ENCODE measurements at regions not wholly inside any gene's neighbourhood (a gene's known extent, or its start where the extent isn't known, plus 50 kb on each side); places are given as distances from the start of the nearest gene placed in this dataset.
"Not testable (repeated sequence)": the region's sequence is repeated elsewhere in the genome, so short reads cannot be mapped to it uniquely, and the experiment has no call there.

DNA sequence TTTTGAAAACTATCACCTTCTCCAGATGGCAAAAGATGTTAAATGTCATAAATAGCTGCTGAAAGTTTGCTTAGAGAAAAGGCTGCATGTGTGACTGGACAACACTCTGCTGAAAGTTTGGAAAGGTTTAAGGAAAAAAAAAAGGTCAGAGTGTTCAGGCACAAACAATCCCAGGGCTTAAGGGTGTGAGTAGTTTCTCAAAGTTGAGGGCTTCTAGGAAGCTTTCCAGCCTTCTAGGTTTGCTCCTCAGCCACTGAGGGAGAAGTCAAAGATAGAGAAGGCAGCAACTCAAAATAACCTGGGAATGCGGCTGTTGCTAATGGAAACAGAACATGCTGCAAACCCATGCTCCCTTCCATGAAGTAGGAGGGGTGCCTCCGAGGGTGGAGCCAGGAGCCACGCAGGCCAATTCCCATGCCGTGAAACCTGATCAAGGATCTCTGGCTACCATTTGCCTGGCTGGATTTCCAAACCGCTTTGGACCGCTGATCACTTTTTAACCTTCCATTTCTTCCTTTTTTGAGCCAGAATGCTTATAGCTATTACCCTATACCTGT, 88.0 kb downstream of the TEX51 start:
- Mint-ChIP-seq H3K36me3 (ENCODE audit: insufficient read depth, unreplicated experiment) (no peaks in the 10 kb centered on the region), H3K4me1 (ENCODE audit: insufficient read depth, unreplicated experiment) (no peaks in the 10 kb centered on the region), H3K27me3 (ENCODE audit: insufficient read depth, unreplicated experiment) (peaks cover 42% of the 10 kb centered on the region), H3K27ac (ENCODE audit: low read depth, unreplicated experiment) (no peak overlapping the region), H3K9me3 (ENCODE audit: unreplicated experiment) (no peaks in the 10 kb centered on the region), H3K4me3 (ENCODE audit: unreplicated experiment) (no peak overlapping the region)
- DNase-seq (ENCODE audit: unreplicated experiment), result no peak
- no TSS peak for BruUV-seq (replicated peaks)
- TF ChIP-seq, protein P1, sequence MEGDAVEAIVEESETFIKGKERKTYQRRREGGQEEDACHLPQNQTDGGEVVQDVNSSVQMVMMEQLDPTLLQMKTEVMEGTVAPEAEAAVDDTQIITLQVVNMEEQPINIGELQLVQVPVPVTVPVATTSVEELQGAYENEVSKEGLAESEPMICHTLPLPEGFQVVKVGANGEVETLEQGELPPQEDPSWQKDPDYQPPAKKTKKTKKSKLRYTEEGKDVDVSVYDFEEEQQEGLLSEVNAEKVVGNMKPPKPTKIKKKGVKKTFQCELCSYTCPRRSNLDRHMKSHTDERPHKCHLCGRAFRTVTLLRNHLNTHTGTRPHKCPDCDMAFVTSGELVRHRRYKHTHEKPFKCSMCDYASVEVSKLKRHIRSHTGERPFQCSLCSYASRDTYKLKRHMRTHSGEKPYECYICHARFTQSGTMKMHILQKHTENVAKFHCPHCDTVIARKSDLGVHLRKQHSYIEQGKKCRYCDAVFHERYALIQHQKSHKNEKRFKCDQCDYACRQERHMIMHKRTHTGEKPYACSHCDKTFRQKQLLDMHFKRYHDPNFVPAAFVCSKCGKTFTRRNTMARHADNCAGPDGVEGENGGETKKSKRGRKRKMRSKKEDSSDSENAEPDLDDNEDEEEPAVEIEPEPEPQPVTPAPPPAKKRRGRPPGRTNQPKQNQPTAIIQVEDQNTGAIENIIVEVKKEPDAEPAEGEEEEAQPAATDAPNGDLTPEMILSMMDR (IDR thresholded peaks at IDR 0.05; ENCODE audit: unreplicated experiment), result no peak
- ChIA-PET POLR2A (no interaction called here), CTCF (interaction anchor here (0.5 to 1.6 kb wide), 2 partner anchors 15 to 217 kb away, joined by 3 to 7 read pairs; no protein-coding TSS in a partner anchor)
- intact Hi-C loops (cut with micrococcal nuclease), result no loop called here

DNA sequence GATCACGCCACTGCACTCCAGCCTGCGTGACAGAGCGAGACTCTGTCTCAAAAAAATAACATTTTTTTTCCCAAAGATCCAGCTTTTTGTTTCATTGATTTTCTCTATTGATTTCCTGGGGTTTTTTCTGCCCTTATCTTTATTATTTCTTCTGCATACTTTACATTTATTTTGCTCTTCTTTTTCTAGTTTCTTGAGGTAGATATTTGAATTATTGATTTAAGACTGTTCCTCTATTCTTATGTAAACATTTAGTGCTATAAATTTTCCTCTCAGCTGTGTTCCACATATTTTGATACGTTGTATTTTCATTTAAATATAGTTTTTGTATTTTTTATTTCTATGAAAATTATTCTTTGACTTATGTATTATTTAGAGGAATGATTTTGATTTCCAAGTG, 89.8 kb downstream of the TEX51 start:
- H3K27me3 Mint-ChIP-seq (ENCODE audit: insufficient read depth, unreplicated experiment), result peaks cover 51% of the 10 kb centered on the region
- DNase-seq (ENCODE audit: unreplicated experiment), result no peak
- no peak overlapping the region for H3K27ac Mint-ChIP-seq (ENCODE audit: low read depth, unreplicated experiment)
- BruUV-seq (replicated peaks), result no TSS peak
- H3K4me3 Mint-ChIP-seq (ENCODE audit: unreplicated experiment), result no peak overlapping the region
- TF ChIP-seq, protein P1 (IDR thresholded peaks at IDR 0.05; ENCODE audit: unreplicated experiment), result no peak
- intact Hi-C loops (cut with micrococcal nuclease), result no loop called here
- H3K36me3 Mint-ChIP-seq (ENCODE audit: insufficient read depth, unreplicated experiment), result no peaks in the 10 kb centered on the region
- H3K4me1 Mint-ChIP-seq (ENCODE audit: insufficient read depth, unreplicated experiment), result no peaks in the 10 kb centered on the region
- CTCF ChIA-PET, result interaction anchor here (0.6 to 1.8 kb wide), 2 partner anchors 16 to 67 kb away, joined by 3 to 5 read pairs; no protein-coding TSS in a partner anchor
- H3K9me3 Mint-ChIP-seq (ENCODE audit: unreplicated experiment), result no peaks in the 10 kb centered on the region
- POLR2A ChIA-PET, result no interaction called here

- H3K36me3 Mint-ChIP-seq (ENCODE audit: insufficient read depth, unreplicated experiment); H3K4me1 Mint-ChIP-seq (ENCODE audit: insufficient read depth, unreplicated experiment); H3K9me3 Mint-ChIP-seq (ENCODE audit: unreplicated experiment); intact Hi-C loops (cut with micrococcal nuclease); H3K4me3 Mint-ChIP-seq (ENCODE audit: unreplicated experiment); POLR2A ChIA-PET; BruUV-seq (replicated peaks); H3K27ac Mint-ChIP-seq (ENCODE audit: low read depth, unreplicated experiment); DNase-seq (ENCODE audit: unreplicated experiment): not testable (repeated sequence)
- H3K27me3 Mint-ChIP-seq (ENCODE audit: insufficient read depth, unreplicated experiment), result peaks cover 51% of the 10 kb centered on the region
- CTCF ChIA-PET, result interaction anchor here (1.8 kb wide), 1 partner anchor 17 kb away, joined by 5 read pairs; no protein-coding TSS in a partner anchor
Measured at GRCh38 chr2:126989064-126989463, 90.4 kb downstream of the TEX51 start.

DNA sequence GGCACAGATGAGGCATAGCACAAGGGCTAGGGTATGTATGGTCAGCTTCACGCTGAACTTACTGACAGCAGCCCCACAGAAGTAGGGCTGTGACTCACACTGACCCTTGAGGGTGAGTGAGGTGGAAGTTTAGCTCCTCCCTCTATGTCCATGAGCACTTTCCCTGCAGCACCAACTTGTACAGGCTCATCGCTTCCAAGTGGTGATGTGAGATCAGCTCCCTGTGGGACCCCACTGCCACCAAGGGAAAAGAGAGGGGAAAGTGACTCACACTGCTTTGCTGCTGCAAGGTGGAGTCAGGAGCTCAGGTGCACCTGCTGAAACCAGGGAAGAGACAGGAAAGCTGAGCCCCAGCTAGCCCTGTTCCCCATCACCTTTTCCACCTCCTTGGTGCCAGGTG, 91.5 kb downstream of the TEX51 start:
- no TSS peak for BruUV-seq (replicated peaks)
- no peak overlapping the region for H3K27ac Mint-ChIP-seq (ENCODE audit: low read depth, unreplicated experiment)
- DNase-seq (ENCODE audit: unreplicated experiment), result peak; percentile 39
- POLR2A ChIA-PET, result no interaction called here
- no peaks in the 10 kb centered on the region for H3K4me1 Mint-ChIP-seq (ENCODE audit: insufficient read depth, unreplicated experiment)
- no peak overlapping the region for H3K4me3 Mint-ChIP-seq (ENCODE audit: unreplicated experiment)
- H3K36me3 Mint-ChIP-seq (ENCODE audit: insufficient read depth, unreplicated experiment), result no peaks in the 10 kb centered on the region
- H3K27me3 Mint-ChIP-seq (ENCODE audit: insufficient read depth, unreplicated experiment), result peaks cover 51% of the 10 kb centered on the region
- TF ChIP-seq, protein P1 (IDR thresholded peaks at IDR 0.05; ENCODE audit: unreplicated experiment), result no peak
- intact Hi-C loops (cut with micrococcal nuclease), result no loop called here
- H3K9me3 Mint-ChIP-seq (ENCODE audit: unreplicated experiment), result no peaks in the 10 kb centered on the region
- CTCF ChIA-PET, result interaction anchor here (1.0 to 1.4 kb wide), 2 partner anchors 18 to 60 kb away, joined by 7 read pairs; no protein-coding TSS in a partner anchor

Data from MCF 10A (cell line).